CD14-positive monocyte (primary cell): ENCODE measurements at regions not wholly inside any gene's neighbourhood (a gene's known extent, or its start where the extent isn't known, plus 50 kb on each side); places are given as distances from the start of the nearest gene placed in this dataset.

Source experiments
- DNase-seq, 3 donors: peaks; one replicate each; pipeline ENCODE4 v3.0.0-alpha.2; 2011 to 2022
- H2AFZ ChIP-seq: 2 replicates; pipeline ENCODE4 v1.6.0; 2012; ENCODE audit warnings: mild to moderate bottlenecking, low read depth, low read length, inconsistent platforms; ENCODE audit not compliant: insufficient read depth, poor library complexity, severe bottlenecking
- H3K27ac ChIP-seq, 2 donors: 1 replicate in 1 of 2; 2 replicates in 1 of 2; pipeline ENCODE4 v1.5.1; 2012 to 2013; ENCODE audit warnings: low read length in 2 of 2, control low read depth in 1 of 2, inconsistent platforms in 1 of 2, low read depth in 1 of 2, mild to moderate bottlenecking in 1 of 2
- H3K27me3 ChIP-seq, 2 donors: one replicate each; pipeline versions ENCODE4 v1.6.0 to v1.6.1; 2011 to 2013; ENCODE audit warnings: low read length in 2 of 2; ENCODE audit not compliant: control insufficient read depth in 2 of 2, insufficient read depth in 2 of 2
- H3K36me3 ChIP-seq, 2 donors: replicated peaks in 1 of 2; 1 replicate in 1 of 2; 2 replicates in 1 of 2; pipeline versions ENCODE4 v1.5.1 to v1.6.1; 2012 to 2013; ENCODE audit warnings: low read length in 2 of 2, control low read depth in 1 of 2, inconsistent platforms in 1 of 2, mild to moderate bottlenecking in 1 of 2; ENCODE audit not compliant: insufficient read depth in 2 of 2, control insufficient read depth in 1 of 2
- H3K4me1 ChIP-seq, 2 donors: 1 replicate in 1 of 2; 2 replicates in 1 of 2; pipeline versions ENCODE4 v1.5.1 to v1.6.1; 2012 to 2013; ENCODE audit warnings: low read length in 2 of 2, control low read depth in 1 of 2, inconsistent platforms in 1 of 2, mild to moderate bottlenecking in 1 of 2, moderate library complexity in 1 of 2; ENCODE audit not compliant: insufficient read depth in 2 of 2, control insufficient read depth in 1 of 2
- H3K4me2 ChIP-seq: replicated peaks from 2 replicates; pipeline ENCODE3; 2012; ENCODE audit warnings: low read length, moderate library complexity, mild to moderate bottlenecking; ENCODE audit not compliant: poor library complexity, severe bottlenecking; ENCODE audit errors: extremely low read depth
- H3K4me3 ChIP-seq, 3 experiments: fragments of 200-600 bp in 1 of 3; sonication (generic) in 1 of 3; replicated peaks in 1 of 3; 1 replicate in 2 of 3; 2 replicates in 1 of 3; pipeline ENCODE4 v1.5.1; 2011 to 2013; ENCODE audit warnings: low read length in 3 of 3, mild to moderate bottlenecking in 3 of 3, control low read depth in 2 of 3, low read depth in 2 of 3, inconsistent platforms in 1 of 3, moderate library complexity in 1 of 3
- H3K79me2 ChIP-seq: 2 replicates; pipeline ENCODE4 v1.6.0; 2012; ENCODE audit warnings: mild to moderate bottlenecking, control low read depth, inconsistent platforms, low read length, moderate library complexity; ENCODE audit not compliant: insufficient read depth
- H3K9ac ChIP-seq: 2 replicates; pipeline ENCODE4 v1.6.0; 2017; ENCODE audit warnings: low read length, mild to moderate bottlenecking; ENCODE audit not compliant: insufficient read depth, poor library complexity, severe bottlenecking
- H3K9me3 ChIP-seq, 2 donors: replicated peaks in 1 of 2; 1 replicate in 1 of 2; 2 replicates in 1 of 2; pipeline versions ENCODE4 v1.5.1 to v1.6.1; 2012 to 2013; ENCODE audit warnings: low read length in 2 of 2, control low read depth in 1 of 2; ENCODE audit not compliant: control insufficient read depth in 1 of 2, insufficient read depth in 1 of 2
- H4K20me1 ChIP-seq: 2 replicates; pipeline ENCODE4 v1.6.0; 2012; ENCODE audit warnings: mild to moderate bottlenecking, low read length, control low read depth, moderate library complexity; ENCODE audit not compliant: insufficient read depth
- H3K27ac Mint-ChIP-seq, 7 donors: one replicate each; pipeline ENCODE4 v1.8.0; 2020; ENCODE audit warnings: mild to moderate bottlenecking in 7 of 7, mixed read lengths in 7 of 7, moderate library complexity in 6 of 7, inconsistent platforms in 2 of 7
- H3K27me3 Mint-ChIP-seq, 3 donors: one replicate each; pipeline ENCODE4 v1.8.0; 2021 to 2022; ENCODE audit warnings: low read depth in 3 of 3, mild to moderate bottlenecking in 3 of 3, mixed read lengths in 3 of 3, moderate library complexity in 3 of 3, inconsistent platforms in 1 of 3
- H3K36me3 Mint-ChIP-seq, 2 donors: one replicate each; pipeline ENCODE4 v1.8.0; 2020; ENCODE audit warnings: mixed read lengths in 2 of 2, inconsistent platforms in 1 of 2, mild to moderate bottlenecking in 1 of 2
- H3K4me1 Mint-ChIP-seq: one replicate; pipeline ENCODE4 v1.8.0; 2020; ENCODE audit warnings: mild to moderate bottlenecking, mixed read lengths
- H3K4me3 Mint-ChIP-seq, 2 donors: one replicate each; pipeline ENCODE4 v1.8.0; 2020; ENCODE audit warnings: mild to moderate bottlenecking in 2 of 2, mixed read lengths in 2 of 2, moderate library complexity in 1 of 2
- H3K9me3 Mint-ChIP-seq, 7 donors: one replicate each; pipeline ENCODE4 v1.8.0; 2020 to 2022; ENCODE audit warnings: mixed read lengths in 7 of 7, mild to moderate bottlenecking in 6 of 7, moderate library complexity in 6 of 7, inconsistent platforms in 2 of 7
- CTCF ChIP-seq: fragments of 200-600 bp; IDR thresholded peaks from one replicate; pipeline ENCODE4 v1.8.0; 2022; ENCODE audit warnings: antibody characterized with exemption, mild to moderate bottlenecking
- WGBS: methylation state at CpG from one replicate; pipeline ENCODE4 v1.1.5; 2013; ENCODE audit warnings: missing lambda C conversion rate; ENCODE audit not compliant: insufficient coverage; 5-methylcytosine and 5-hydroxymethylcytosine counted together
- intact Hi-C, 2 donors: fragments of 100-400 bp; cut with micrococcal nuclease; formaldehyde crosslinking; loops; one replicate each; pipeline versions ENCODE4 v1.15.0 to v1.15.1; 2023

GRCh38 chr16:65965628-65966027 is 400.9 kb upstream of the CDH5 start:
- no peak for DNase-seq
- no peaks in the 10 kb centered on the region for H3K9me3 Mint-ChIP-seq
- H3K79me2 ChIP-seq: no peaks in the 10 kb centered on the region
- TF ChIP-seq CTCF: no peak
- H3K4me3 ChIP-seq: no peak overlapping the region
- no peaks in the 10 kb centered on the region for H3K36me3 Mint-ChIP-seq
- intact Hi-C loops: no loop called here
- no peaks in the 10 kb centered on the region for H4K20me1 ChIP-seq
- no peak overlapping the region for H3K4me2 ChIP-seq
- H3K4me3 Mint-ChIP-seq: no peak overlapping the region
- no peaks in the 10 kb centered on the region for H3K9me3 ChIP-seq
- H3K4me1 ChIP-seq: no peaks in the 10 kb centered on the region
- H3K36me3 ChIP-seq: no peaks in the 10 kb centered on the region
- H3K4me1 Mint-ChIP-seq: no peaks in the 10 kb centered on the region
- WGBS: 89% methylated on average over 3 of the region's 6 CpGs
- no peak overlapping the region for H2AFZ ChIP-seq
- no peak overlapping the region for H3K27ac ChIP-seq
- H3K27me3 Mint-ChIP-seq: peaks cover 2 to 7% (median 6%) of the 10 kb centered on the region in 3 donors
- H3K27me3 ChIP-seq: no peaks in the 10 kb centered on the region
- no peak overlapping the region for H3K27ac Mint-ChIP-seq
- H3K9ac ChIP-seq: no peak overlapping the region

GRCh38 chr16:65964752-65965151 is 401.7 kb upstream of the CDH5 start:
- H3K4me2 ChIP-seq: no peak overlapping the region
- WGBS: no CpG with 5 or more reads among the region's 4 CpGs
- intact Hi-C loops: no loop called here
- H3K27ac ChIP-seq: no peak overlapping the region
- TF ChIP-seq CTCF: no peak
- no peak overlapping the region for H3K9ac ChIP-seq
- no peak overlapping the region for H3K4me3 ChIP-seq
- no peaks in the 10 kb centered on the region for H3K79me2 ChIP-seq
- H3K9me3 Mint-ChIP-seq: no peaks in the 10 kb centered on the region
- no peaks in the 10 kb centered on the region for H3K36me3 Mint-ChIP-seq
- no peak for DNase-seq
- H3K4me1 ChIP-seq: no peaks in the 10 kb centered on the region
- no peaks in the 10 kb centered on the region for H3K36me3 ChIP-seq
- peaks cover 2 to 9% (median 6%) of the 10 kb centered on the region in 3 donors for H3K27me3 Mint-ChIP-seq
- no peaks in the 10 kb centered on the region for H3K4me1 Mint-ChIP-seq
- H3K9me3 ChIP-seq: no peaks in the 10 kb centered on the region
- H4K20me1 ChIP-seq: no peaks in the 10 kb centered on the region
- H3K4me3 Mint-ChIP-seq: no peak overlapping the region
- H2AFZ ChIP-seq: no peak overlapping the region
- H3K27ac Mint-ChIP-seq: no peak overlapping the region
- H3K27me3 ChIP-seq: no peaks in the 10 kb centered on the region
